ENCODE measurements at regions not wholly inside any gene's neighbourhood (a gene's known extent, or its start where the extent isn't known, plus 50 kb on each side); places are given as distances from the start of the nearest gene placed in this dataset.

DNA sequence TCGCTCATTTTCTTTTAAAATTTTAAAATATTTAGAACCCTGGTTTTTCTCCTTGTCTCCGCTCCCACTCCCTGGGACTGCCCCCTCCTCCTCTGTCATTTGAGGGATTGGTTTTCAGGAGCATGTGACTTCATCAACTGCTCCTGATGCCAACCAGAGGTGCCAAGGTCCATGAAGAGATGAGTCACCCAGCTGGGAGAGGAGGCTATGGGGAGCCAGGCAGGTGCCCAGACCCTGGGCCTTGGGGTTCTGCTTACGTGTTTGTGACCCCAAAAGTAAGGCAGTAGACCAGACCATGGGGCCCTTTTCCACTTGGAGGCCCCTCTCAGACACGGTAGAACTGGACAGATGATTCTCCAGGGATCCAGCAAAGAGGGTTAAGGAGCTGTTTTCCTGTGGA, 167.0 kb downstream of the FGF18 start:
- H3K4me3 Mint-ChIP-seq = no peak overlapping the region
- TF ChIP-seq ZNF263 (CRISPR knock-in tag; IDR thresholded peaks at IDR 0.05; ENCODE audit: low read depth) (no peak), ETV6 (CRISPR knock-in tag; IDR thresholded peaks at IDR 0.05) (no peak), ATF1 (CRISPR knock-in tag; IDR thresholded peaks at IDR 0.05) (no peak), CBFB (CRISPR knock-in tag; IDR thresholded peaks at IDR 0.05; ENCODE audit: low read depth) (no peak), OVOL2 (CRISPR knock-in tag; IDR thresholded peaks at IDR 0.05; ENCODE audit: borderline replicate concordance) (no peak), JUN (CRISPR knock-in tag; IDR thresholded peaks at IDR 0.05) (no peak), GRHL2 (CRISPR knock-in tag; IDR thresholded peaks at IDR 0.05; ENCODE audit: insufficient replicate concordance, severe bottlenecking) (no peak), FOXP1 (CRISPR knock-in tag; IDR thresholded peaks at IDR 0.05; ENCODE audit: borderline replicate concordance) (no peak)
- TF ChIP-seq, protein P1, sequence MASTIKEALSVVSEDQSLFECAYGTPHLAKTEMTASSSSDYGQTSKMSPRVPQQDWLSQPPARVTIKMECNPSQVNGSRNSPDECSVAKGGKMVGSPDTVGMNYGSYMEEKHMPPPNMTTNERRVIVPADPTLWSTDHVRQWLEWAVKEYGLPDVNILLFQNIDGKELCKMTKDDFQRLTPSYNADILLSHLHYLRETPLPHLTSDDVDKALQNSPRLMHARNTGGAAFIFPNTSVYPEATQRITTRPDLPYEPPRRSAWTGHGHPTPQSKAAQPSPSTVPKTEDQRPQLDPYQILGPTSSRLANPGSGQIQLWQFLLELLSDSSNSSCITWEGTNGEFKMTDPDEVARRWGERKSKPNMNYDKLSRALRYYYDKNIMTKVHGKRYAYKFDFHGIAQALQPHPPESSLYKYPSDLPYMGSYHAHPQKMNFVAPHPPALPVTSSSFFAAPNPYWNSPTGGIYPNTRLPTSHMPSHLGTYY (CRISPR knock-in tag; IDR thresholded peaks at IDR 0.05) = no peak
- TF ChIP-seq, protein P2, sequence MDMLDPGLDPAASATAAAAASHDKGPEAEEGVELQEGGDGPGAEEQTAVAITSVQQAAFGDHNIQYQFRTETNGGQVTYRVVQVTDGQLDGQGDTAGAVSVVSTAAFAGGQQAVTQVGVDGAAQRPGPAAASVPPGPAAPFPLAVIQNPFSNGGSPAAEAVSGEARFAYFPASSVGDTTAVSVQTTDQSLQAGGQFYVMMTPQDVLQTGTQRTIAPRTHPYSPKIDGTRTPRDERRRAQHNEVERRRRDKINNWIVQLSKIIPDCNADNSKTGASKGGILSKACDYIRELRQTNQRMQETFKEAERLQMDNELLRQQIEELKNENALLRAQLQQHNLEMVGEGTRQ (CRISPR knock-in tag; IDR thresholded peaks at IDR 0.05) = no peak
- TF ChIP-seq, protein P3, sequence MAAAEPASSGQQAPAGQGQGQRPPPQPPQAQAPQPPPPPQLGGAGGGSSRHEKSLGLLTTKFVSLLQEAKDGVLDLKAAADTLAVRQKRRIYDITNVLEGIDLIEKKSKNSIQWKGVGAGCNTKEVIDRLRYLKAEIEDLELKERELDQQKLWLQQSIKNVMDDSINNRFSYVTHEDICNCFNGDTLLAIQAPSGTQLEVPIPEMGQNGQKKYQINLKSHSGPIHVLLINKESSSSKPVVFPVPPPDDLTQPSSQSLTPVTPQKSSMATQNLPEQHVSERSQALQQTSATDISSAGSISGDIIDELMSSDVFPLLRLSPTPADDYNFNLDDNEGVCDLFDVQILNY (CRISPR knock-in tag; IDR thresholded peaks at IDR 0.05) = no peak
- TF ChIP-seq, protein P4, sequence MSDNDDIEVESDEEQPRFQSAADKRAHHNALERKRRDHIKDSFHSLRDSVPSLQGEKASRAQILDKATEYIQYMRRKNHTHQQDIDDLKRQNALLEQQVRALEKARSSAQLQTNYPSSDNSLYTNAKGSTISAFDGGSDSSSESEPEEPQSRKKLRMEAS (CRISPR knock-in tag; IDR thresholded peaks at IDR 0.05) = no peak
- TF ChIP-seq, protein P5, sequence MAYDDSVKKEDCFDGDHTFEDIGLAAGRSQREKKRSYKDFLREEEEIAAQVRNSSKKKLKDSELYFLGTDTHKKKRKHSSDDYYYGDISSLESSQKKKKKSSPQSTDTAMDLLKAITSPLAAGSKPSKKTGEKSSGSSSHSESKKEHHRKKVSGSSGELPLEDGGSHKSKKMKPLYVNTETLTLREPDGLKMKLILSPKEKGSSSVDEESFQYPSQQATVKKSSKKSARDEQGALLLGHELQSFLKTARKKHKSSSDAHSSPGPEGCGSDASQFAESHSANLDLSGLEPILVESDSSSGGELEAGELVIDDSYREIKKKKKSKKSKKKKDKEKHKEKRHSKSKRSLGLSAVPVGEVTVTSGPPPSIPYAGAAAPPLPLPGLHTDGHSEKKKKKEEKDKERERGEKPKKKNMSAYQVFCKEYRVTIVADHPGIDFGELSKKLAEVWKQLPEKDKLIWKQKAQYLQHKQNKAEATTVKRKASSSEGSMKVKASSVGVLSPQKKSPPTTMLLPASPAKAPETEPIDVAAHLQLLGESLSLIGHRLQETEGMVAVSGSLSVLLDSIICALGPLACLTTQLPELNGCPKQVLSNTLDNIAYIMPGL (CRISPR knock-in tag; IDR thresholded peaks at IDR 0.05) = no peak
- H3K4me1 Mint-ChIP-seq = no peaks in the 10 kb centered on the region
- no peak overlapping the region for H3K27ac Mint-ChIP-seq
- no peaks in the 10 kb centered on the region; the same call in 1 of the 2 replicates for H3K27me3 Mint-ChIP-seq (ENCODE audit: low read depth)
- no peak for DNase-seq (ENCODE audit: low spot score)
- no peaks in the 10 kb centered on the region for H3K36me3 Mint-ChIP-seq
- ATAC-seq = no peak
- CTCF ChIA-PET = interaction anchor here (1.1 kb wide), 1 partner anchor 20 kb away, joined by 3 read pairs; no protein-coding TSS in a partner anchor
- no peaks in the 10 kb centered on the region for H3K9me3 Mint-ChIP-seq
- POLR2A ChIA-PET = no interaction called here

DNA sequence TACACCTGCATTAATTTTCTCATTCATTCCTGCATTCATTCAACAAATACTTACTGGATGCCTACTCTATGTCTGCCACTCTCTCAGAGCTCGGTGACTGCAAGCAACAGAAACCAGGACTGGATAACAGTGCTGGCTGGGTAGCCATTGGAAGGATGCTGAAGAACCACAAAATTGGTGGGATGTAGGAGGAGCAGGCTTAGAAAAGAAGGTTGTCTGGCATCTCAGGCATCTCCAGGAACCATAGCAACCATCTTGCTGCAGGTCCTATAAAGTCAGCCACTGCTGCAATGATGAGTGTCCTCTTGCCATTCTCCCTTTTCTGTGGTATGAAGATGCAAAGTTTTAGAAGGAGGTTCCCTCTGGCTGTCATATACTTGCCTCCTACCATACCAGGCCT, 168.6 kb downstream of the FGF18 start:
- H3K9me3 Mint-ChIP-seq = no peaks in the 10 kb centered on the region
- H3K4me1 Mint-ChIP-seq = no peaks in the 10 kb centered on the region
- no peak for DNase-seq (ENCODE audit: low spot score)
- ATAC-seq = no peak
- ChIA-PET CTCF (interaction anchor here (0.6 to 1.6 kb wide), 2 partner anchors 10 to 571 kb away, joined by 3 to 6 read pairs; no protein-coding TSS in a partner anchor), POLR2A (interaction anchor here (0.6 kb wide), 1 partner anchor 9 kb away, joined by 3 read pairs; no protein-coding TSS in a partner anchor)
- H3K36me3 Mint-ChIP-seq = no peaks in the 10 kb centered on the region
- no peak overlapping the region for H3K4me3 Mint-ChIP-seq
- H3K27me3 Mint-ChIP-seq (ENCODE audit: low read depth) = no peaks in the 10 kb centered on the region; the same call in 1 of the 2 replicates
- no peak overlapping the region for H3K27ac Mint-ChIP-seq
- no peak for TF ChIP-seq ATF1 (CRISPR knock-in tag; IDR thresholded peaks at IDR 0.05)
- no peak for TF ChIP-seq CREB1 (CRISPR knock-in tag; IDR thresholded peaks at IDR 0.05)
- TF ChIP-seq ZNF416 (CRISPR knock-in tag; IDR thresholded peaks at IDR 0.05) = no peak
- TF ChIP-seq, protein P6, sequence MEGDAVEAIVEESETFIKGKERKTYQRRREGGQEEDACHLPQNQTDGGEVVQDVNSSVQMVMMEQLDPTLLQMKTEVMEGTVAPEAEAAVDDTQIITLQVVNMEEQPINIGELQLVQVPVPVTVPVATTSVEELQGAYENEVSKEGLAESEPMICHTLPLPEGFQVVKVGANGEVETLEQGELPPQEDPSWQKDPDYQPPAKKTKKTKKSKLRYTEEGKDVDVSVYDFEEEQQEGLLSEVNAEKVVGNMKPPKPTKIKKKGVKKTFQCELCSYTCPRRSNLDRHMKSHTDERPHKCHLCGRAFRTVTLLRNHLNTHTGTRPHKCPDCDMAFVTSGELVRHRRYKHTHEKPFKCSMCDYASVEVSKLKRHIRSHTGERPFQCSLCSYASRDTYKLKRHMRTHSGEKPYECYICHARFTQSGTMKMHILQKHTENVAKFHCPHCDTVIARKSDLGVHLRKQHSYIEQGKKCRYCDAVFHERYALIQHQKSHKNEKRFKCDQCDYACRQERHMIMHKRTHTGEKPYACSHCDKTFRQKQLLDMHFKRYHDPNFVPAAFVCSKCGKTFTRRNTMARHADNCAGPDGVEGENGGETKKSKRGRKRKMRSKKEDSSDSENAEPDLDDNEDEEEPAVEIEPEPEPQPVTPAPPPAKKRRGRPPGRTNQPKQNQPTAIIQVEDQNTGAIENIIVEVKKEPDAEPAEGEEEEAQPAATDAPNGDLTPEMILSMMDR (IDR thresholded peaks at IDR 0.05) = no peak
- TF ChIP-seq OVOL2 (CRISPR knock-in tag; IDR thresholded peaks at IDR 0.05; ENCODE audit: borderline replicate concordance) = no peak
- TF ChIP-seq, protein P7, sequence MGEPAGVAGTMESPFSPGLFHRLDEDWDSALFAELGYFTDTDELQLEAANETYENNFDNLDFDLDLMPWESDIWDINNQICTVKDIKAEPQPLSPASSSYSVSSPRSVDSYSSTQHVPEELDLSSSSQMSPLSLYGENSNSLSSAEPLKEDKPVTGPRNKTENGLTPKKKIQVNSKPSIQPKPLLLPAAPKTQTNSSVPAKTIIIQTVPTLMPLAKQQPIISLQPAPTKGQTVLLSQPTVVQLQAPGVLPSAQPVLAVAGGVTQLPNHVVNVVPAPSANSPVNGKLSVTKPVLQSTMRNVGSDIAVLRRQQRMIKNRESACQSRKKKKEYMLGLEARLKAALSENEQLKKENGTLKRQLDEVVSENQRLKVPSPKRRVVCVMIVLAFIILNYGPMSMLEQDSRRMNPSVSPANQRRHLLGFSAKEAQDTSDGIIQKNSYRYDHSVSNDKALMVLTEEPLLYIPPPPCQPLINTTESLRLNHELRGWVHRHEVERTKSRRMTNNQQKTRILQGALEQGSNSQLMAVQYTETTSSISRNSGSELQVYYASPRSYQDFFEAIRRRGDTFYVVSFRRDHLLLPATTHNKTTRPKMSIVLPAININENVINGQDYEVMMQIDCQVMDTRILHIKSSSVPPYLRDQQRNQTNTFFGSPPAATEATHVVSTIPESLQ (CRISPR knock-in tag; IDR thresholded peaks at IDR 0.05) = no peak

Measured in WTC11 (cell line).